ENCODE measurements at regions not wholly inside any gene's neighbourhood (a gene's known extent, or its start where the extent isn't known, plus 50 kb on each side); places are given as distances from the start of the nearest gene placed in this dataset.

- no peaks in the 10 kb centered on the region; the same call in 1 of the 2 replicates for H3K4me1 ChIP-seq
- H3K36me3 ChIP-seq, result no peaks in the 10 kb centered on the region
- no peaks in the 10 kb centered on the region for H3K27me3 ChIP-seq
- H3K9me3 ChIP-seq, result no peaks in the 10 kb centered on the region
- DNase-seq, result no peak
- no peak for TF ChIP-seq CTCF (IDR thresholded peaks at IDR 0.05; ENCODE audit: low read depth, low read length)
- H3K4me3 ChIP-seq (ENCODE audit: low read depth, low read length), result no peak overlapping the region
These were observed 117.8 kb upstream of the NOCT start for GRCh38 chr4:138897811-138898226.

GRCh38 chr4:138894709-138895108 lies 120.9 kb upstream of the NOCT start:
- Histone ChIP-seq H3K4me3 (ENCODE audit: low read depth, low read length) (no peak overlapping the region), H3K9me3 (no peaks in the 10 kb centered on the region), H3K4me1 (peaks cover 13% of the 10 kb centered on the region), H3K27me3 (no peaks in the 10 kb centered on the region), H3K36me3 (no peaks in the 10 kb centered on the region)
- TF ChIP-seq CTCF (IDR thresholded peaks at IDR 0.05; ENCODE audit: low read depth, low read length), result no peak
- DNase-seq, result no peak

DNA sequence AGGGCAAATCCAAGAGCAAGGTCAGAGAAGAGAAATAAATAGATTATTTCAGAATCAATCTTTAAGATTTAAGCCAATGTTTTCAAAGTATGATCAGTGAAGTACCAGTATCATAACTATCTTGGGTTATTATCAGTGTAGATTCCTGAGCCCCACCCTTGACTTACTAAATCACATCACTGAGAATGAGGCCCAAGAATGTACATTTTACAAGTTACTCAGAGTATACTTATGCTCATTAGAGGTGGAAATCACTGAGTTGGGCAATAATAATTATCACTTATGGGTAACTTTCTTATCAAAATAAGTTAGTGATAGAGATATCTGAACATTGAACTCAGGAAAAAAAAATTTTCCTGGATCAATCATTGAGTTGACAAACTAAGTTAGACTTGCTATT lies 121.6 kb upstream of the NOCT start:
- Histone ChIP-seq H3K27me3 (no peaks in the 10 kb centered on the region), H3K36me3 (no peaks in the 10 kb centered on the region), H3K4me3 (ENCODE audit: low read depth, low read length) (no peak overlapping the region), H3K9me3 (no peaks in the 10 kb centered on the region), H3K4me1 (peaks cover 13% of the 10 kb centered on the region)
- TF ChIP-seq CTCF (IDR thresholded peaks at IDR 0.05; ENCODE audit: low read depth, low read length), result no peak
- no peak for DNase-seq

DNA sequence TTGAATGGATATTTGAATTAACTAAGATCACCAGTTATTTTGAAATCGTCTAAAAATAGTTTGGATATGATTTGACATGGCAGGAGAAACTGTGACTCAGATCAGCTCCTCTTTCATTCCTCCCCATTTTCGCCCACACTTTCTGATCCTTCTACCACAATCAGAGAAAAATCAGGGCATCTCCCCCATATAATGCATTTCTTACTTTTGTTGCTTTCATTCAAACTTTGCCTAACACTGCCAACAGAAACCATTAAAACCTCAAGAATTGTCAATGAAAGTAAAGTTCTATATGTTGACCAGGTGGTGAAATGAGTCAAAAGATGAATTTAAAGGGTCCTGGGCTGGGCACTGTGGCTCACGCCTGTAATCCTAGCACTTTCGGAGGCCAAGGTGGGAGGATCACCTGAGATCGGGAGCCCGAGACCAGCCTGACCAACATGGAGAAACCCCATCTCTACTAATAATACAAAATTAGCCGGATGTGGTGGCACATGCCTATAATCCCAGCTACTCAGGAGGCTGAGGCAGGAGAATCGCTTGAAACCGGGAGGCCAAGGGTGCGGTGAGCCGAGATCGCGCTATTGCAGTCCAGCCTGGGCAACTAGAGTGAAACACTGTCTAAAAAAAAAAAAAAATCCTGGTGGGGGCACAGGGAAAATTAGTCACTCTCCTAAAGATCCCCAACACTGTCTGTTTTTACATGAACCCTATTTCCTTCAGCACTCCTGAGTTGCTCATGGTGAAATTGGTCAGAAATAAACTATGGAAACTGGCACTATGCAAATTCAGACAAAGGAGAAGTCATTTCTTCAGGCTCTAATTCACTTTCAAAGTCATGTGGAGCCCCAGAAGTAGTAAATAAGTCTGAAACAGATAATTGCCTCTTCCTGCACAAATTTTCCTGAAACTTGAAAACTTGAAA lies 122.8 kb upstream of the NOCT start:
- Histone ChIP-seq H3K4me1 (peaks cover 13% of the 10 kb centered on the region), H3K4me3 (ENCODE audit: low read depth, low read length) (no peak overlapping the region), H3K27me3 (no peaks in the 10 kb centered on the region), H3K36me3 (no peaks in the 10 kb centered on the region), H3K9me3 (no peaks in the 10 kb centered on the region)
- no peak for DNase-seq
- TF ChIP-seq CTCF (IDR thresholded peaks at IDR 0.05; ENCODE audit: low read depth, low read length), result no peak

DNA sequence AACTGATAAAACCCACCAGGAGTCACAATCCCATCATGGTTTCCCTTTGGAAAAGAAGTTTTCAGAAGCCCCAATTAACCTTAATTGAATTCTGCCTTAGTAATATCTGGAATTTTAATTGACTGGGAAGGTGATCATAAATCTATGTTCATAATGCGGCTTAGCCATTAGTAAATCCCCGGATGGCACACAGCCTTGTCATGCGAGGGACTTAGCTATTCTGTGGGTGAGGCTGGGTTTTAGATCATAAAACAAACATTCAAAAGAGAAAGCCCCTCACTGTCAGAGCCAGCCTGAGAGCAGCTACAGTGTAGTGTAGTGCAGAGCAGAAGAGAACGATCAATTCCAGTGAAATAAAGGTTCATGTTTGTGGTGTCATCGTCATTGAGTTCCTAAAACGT lies 124.0 kb upstream of the NOCT start:
- Histone ChIP-seq H3K4me3 (ENCODE audit: low read depth, low read length) (no peak overlapping the region), H3K4me1 (peaks cover 13% of the 10 kb centered on the region), H3K27me3 (no peaks in the 10 kb centered on the region), H3K36me3 (no peaks in the 10 kb centered on the region), H3K9me3 (peaks cover 4% of the 10 kb centered on the region; the same call in 1 of the 2 replicates)
- DNase-seq, result no peak
- TF ChIP-seq CTCF (IDR thresholded peaks at IDR 0.05; ENCODE audit: low read depth, low read length), result no peak

DNA sequence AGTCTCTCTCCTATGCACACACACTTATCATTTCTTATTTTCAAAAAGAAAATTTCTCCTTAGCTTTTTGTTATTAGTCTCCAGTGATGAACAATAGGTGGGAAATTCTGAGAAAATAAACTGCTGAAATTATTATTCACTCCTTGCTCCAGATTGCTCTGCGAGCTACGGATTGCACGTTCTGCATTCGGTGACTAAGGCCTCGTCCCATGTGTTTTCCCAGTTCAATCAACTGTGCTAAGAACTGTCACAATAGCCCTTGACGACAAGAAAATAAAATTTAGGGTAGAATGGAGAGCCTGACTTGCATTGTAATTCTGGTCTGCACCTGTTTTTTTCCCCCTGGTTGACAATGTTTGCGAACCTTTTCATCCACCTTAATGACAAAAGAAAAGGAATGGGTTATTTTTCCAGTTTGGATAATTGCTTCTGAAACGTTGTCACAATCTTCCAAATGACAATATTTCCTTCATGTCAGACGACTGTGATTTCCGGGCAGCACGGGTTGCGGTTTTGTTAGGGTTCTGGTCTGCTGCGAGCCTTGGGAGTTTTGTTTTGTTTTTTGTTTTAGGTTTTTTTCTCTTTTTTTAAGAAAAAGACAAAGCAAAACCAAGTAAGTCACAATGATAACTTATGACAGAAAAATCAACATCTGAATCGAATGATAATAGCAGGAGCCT lies 124.5 kb upstream of the NOCT start:
- no peaks in the 10 kb centered on the region for H3K36me3 ChIP-seq
- H3K9me3 ChIP-seq, result peaks cover 4% of the 10 kb centered on the region; the same call in 1 of the 2 replicates
- no peak for TF ChIP-seq CTCF (IDR thresholded peaks at IDR 0.05; ENCODE audit: low read depth, low read length)
- H3K4me1 ChIP-seq, result peaks cover 13% of the 10 kb centered on the region
- no peak overlapping the region for H3K4me3 ChIP-seq (ENCODE audit: low read depth, low read length)
- DNase-seq, result no peak
- no peaks in the 10 kb centered on the region for H3K27me3 ChIP-seq
